Muscle of back (tissue), 3 donors: ENCODE measurements at regions not wholly inside any gene's neighbourhood (a gene's known extent, or its start where the extent isn't known, plus 50 kb on each side); places are given as distances from the start of the nearest gene placed in this dataset.
A peak's percentile ranks its signal among the peaks of the same experiment; 100 is the strongest.
"Not testable (repeated sequence)": the region's sequence is repeated elsewhere in the genome, so short reads cannot be mapped to it uniquely, and the experiment has no call there.

Experiments used
- DNase-seq, 3 donors: peaks; one replicate each; pipeline versions ENCODE4 v3.0.0 to v3.0.0-alpha.2; 2013

DNA sequence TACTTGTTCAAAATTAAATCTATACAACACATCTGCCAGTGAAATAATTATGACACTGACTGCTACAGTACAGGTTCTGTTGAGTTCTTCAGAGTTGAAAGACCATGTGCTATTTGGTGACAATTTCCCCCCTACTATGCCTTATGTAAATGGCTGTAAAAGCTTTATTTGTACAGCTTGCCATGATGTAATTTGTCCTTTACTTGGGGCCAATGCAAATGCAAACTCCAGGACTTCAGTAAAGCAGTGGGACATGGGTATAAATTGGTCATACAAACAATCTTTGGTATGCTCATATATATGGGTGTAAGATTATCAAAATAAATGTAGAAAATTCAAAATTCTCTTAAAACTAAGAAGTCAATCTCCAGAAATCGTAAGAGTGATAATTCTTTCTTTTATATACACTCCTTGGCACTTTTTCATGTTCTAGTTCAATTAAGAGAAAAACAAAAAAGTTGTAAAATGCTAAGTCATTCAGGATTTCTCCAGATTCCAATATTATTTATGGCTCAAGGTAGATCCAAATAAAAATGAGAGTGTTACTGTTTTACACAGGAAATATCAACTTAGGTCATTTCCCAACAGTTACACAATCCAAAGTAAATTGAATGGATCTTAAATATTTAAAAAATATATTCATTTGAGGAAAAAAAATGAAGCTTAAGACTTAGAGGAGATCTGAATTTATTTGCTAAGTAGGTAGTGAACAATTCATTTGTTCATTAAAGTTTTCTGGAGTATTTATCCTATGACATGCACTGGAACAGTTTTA is 1310.5 kb upstream of the CITED2 start:
- no peak for DNase-seq

DNA sequence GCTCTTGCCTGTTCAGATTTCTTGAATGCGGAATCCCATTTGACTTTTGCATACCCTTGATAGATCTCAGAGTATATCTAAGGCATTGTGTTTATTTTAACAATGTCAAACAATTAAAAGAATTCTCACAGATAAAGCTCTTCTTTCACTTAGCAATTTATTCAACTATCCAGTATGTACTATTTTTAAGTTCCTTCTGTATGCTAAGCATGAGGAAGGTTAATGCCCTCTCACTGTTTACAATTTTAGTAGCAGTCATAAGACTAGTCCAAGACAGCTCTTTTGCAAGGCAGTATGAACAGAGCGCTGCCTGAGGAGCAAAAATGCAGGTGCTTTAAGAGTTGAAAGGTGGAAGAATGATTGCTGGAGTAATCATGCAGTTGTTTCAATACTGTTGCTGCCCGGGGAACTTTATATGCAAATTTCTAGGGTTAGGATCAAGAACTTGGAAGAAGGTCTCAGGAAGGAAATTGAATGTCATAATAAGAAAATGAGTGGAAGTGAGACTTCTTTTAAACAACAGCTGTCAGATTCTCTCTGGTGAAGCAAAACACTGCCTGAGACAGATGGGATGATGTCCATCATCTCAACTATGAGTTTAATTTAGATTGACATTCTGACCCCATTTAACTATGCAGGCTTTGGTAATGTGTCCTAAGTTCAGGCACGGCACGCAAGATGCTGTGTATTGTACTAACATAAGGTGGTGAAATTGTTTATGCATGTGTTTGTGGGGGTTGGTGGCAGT is 1303.5 kb upstream of the CITED2 start:
- peak in 2 of 3 donors; percentile 5 to 28 for DNase-seq

DNA sequence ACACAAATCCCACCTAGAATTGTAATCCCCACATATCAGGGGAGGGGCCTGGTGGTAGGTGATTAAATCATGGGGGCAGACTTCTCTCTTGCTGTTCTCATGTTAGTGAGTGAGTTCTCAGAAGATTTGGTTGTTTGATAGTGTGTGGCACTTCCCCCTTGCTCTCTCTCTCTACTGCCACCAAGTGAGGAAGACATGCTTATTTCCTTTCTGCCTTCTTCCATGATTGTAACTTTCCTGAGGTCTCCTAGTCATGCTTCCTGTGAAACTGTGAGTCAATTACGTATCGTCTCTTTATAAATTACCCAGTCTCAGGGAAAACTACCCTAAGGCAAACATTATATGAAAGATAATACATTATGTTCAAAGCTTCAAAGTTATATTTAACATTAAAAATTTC is 1297.5 kb upstream of the CITED2 start:
- DNase-seq = no peak

DNA sequence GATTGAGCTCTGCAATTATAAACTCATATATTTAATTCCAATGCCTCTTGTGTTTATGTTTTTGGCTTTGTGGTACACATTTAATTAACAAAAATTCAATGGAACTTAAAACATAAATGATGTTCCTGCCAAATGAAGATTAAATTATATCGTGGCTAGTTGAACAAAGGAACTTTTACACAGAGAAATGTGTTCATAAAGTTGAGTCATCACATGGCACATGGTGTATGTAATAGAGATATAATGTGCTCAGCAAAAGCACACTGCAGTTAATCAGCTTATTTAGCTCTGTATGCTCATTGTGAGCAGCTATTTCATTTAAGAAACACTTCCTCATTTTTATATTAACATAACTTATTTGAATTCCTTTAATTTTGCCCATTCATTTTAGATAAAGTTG is 1295.6 kb upstream of the CITED2 start:
- no peak for DNase-seq

- peak in 1 of 3 donors; percentile 17 for DNase-seq
Observed at GRCh38 chr6:140669321-140669720, 1294.9 kb upstream of the CITED2 start.

DNA sequence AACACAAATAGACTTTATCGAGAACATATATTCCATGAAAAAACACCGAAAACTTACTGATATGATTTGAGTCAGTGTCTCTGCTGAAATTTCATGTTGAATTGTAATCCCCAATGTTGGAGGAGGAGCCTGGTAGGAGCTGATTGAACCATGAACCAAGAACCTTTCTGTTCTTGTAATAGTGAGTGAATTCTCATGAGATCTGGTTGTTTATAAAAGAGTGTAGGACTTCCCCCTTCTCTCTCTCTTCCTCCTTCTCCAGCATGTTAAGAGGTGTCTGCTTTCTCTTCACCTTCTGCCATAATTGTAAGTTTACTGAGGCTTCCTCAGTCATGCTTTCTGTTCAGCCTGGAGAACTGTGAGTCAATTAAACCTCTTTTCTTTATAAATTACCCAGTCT is 1289.3 kb upstream of the CITED2 start:
- no peak for DNase-seq

GRCh38 chr6:140663094-140663493 is 1288.6 kb upstream of the CITED2 start:
- no peak for DNase-seq

- peak in 1 of 3 donors; percentile 35 for DNase-seq
Observed at GRCh38 chr6:140661691-140662090, 1287.2 kb upstream of the CITED2 start.

- DNase-seq = peak in 1 of 3 donors; percentile 37
Observed at GRCh38 chr6:140660295-140660694, 1285.8 kb upstream of the CITED2 start.

DNA sequence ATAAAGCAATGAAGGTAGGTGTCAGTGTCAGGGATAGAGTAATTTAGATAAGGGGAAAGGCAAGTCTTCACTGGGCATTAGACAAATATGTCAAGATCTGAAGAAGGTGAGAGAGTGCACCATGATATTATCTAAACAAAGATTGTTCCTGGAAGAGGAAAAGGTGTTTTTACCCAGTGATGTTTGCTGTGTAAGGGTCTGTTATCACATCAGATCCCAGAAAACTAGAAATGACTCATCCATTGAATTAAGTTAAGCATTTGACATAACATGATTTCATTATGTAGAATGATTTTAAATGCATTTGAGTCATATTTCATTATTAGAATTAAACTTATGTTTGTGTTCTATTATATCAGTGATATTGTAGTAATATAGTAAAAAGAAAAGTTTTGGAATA is 1279.5 kb upstream of the CITED2 start:
- DNase-seq = no peak

DNA sequence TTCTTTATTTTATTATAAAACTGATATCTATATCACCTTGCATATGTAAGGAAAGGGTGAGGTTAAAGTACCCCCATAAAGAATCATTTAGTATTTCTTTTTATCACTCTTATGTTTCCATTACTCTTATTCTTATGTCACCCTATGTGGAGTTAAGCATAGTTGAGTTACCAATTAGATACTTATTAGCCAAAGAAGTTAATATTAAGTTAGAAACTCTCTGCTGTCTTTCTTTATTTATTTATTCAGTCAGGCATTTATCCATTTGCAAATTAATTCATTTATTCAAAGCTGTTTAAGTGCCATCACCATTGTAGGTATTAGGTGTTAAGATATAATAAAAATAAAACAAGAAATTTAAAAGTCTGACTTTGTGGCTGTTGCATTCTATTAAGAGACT is 1279.1 kb upstream of the CITED2 start:
- no peak for DNase-seq

DNA sequence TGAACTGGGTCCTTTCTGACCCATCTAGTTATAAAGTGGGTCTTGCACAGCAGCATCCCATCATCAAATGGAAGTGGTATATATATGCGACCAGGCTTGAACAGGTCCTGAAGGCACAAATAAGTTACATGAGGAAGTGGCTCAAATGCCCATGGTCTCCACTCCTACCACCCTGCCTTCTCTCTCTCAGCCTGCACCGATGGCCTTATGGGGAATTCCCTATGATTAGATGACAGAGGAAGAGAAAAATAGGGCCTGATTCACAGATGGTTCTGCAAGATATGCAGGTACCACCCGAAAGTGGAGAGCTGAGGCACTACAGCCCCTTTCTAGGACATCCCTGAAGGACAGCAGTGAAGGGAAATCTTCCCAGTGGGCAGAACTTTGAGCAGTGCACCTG is 1275.1 kb upstream of the CITED2 start:
- not testable (repeated sequence) for DNase-seq

- not testable (repeated sequence) for DNase-seq
Observed at GRCh38 chr6:140647322-140647721, 1272.9 kb upstream of the CITED2 start.

- no peak for DNase-seq
Observed at GRCh38 chr6:140644017-140644416, 1269.6 kb upstream of the CITED2 start.

DNA sequence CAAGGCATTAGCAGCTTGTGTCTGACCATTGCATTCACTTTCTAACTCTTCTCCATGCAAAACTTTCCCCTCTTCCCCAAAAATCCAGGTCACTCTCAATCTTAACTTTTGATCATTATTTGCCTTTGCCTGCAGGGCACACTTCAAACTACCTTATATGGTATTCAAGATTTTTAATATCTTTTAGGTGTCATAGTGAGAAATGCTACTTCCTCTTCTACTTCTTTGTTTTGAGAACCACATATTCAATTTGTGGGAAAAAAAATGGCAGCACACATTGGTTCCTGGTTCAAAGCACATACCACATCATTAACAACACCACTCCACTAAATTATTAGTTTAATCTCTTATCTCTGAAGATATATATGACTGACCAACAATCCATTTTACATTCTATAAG is 1267.0 kb upstream of the CITED2 start:
- no peak for DNase-seq

DNA sequence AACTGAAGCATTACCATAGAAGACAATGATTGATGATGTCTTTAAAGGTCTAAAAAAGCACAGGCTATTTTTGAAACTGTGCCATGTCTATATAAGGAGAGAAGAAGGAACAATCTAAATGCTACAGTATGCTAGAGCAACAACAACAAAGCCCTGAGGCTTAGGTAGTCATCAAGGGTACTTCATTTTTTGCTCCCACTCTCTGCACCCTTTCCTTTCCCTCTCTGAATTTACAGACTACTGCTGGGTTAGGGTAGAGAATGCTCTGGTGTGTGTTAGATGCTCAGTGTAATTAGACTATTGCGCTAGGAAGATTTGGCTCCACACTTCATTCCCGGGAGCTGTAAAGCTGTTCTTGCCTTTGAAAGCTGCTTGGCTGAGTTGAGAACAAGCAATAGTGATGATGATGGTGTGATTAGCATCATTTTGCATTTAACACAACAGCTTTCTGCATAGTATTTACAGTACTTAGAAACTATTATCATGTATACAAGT is 1262.5 kb upstream of the CITED2 start:
- DNase-seq = no peak

- no peak for DNase-seq
Observed at GRCh38 chr6:140636271-140636907, 1261.9 kb upstream of the CITED2 start.

DNA sequence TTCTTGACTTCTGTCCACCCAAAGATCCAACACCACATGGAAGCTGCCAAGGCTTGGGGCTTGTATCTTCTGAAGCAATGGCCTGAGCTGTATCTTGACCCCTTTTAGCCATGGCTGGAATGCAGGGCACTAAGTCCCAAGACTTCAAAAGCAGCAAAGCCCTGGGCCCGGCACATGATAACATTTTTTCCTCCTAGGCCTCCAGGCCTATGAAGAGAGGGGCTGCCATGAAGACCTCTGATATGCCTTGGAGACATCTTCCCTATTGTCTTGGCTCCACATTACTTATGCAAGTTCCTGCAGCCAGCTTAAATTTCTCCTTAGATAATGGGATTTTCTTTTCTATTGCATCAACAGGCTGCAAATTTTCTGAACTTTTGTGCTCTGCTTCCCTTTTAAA is 1252.6 kb upstream of the CITED2 start:
- no peak for DNase-seq

DNA sequence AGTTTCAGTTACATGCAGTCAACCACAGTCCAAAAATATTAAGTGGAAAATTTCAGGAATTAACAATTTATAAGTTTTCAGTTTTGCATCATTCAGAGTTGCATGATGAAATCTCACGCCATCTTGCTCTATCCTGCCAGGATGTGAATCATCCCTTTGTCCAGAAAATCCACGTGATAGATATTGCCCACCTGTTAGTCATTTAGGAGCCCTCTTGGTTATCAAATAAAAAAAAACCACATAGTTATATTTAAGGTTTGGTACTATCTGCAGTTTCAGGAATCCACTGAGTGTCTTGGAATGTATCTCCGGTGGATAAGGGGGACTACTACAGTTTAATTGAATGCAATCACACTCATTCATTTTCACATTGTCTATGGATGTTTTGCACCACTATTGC is 1249.0 kb upstream of the CITED2 start:
- DNase-seq = peak in 2 of 3 donors; percentile 3 to 77

DNA sequence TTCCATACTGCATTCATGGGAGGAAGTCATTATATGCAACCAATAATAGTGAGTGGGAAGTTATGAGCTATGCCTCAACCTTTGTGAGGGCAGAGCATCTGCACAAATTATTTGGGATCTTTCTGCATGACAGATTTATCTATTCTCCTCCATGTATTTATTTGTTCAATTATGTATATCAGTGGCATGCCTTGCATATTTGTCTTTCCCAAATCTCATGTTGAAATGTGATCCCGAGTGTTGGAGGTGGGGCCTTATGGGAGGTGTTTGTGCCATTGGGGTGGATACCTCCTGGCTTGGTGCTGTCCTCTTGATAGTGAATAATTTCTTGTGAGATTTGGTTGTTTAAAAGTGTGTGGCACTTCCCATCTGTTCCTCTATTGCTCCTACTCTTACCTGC is 1246.0 kb upstream of the CITED2 start:
- DNase-seq = no peak

DNA sequence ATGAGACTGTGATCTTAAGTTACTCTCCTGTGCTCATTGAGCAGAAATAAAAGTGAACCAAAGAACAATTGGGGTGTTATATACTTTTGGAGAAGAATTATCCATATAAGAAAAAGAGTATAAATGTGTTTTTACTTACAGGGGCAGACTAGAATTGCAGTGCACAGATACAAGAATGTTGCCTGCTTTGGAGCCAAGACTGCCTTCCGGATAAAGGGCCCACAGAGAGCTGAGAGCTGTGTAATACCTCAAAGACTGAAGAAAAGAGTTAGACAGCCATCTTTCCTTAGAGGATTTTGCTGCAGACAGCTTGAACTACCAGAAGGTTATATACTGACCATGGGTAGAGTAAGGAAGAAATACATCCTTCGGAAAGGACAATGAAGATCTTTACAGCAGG is 1235.5 kb upstream of the CITED2 start:
- peak in 2 of 3 donors; percentile 27 to 47 for DNase-seq

DNA sequence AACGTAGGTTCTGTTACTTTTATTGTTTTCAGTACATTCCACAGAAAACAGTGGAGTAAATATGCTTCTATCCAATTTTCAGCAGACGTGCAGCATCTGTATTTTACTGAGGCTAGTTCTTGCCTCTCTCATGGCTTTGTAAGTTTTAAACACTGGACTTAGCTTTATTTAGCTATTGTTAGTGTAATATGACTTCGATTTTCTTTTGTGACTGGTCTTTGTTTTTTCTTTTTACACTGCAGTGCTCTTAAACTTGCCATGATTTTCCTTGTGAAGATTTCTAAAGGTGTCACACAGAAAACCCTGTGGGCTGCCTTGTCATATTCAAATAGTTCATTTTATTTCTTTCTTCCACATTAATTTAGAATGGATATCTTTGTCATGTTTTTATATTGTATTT is 1234.9 kb upstream of the CITED2 start:
- no peak for DNase-seq

GRCh38 chr6:140604786-140605185 is 1230.3 kb upstream of the CITED2 start:
- no peak for DNase-seq
